ENCODE measurements at regions not wholly inside any gene's neighbourhood (a gene's known extent, or its start where the extent isn't known, plus 50 kb on each side); places are given as distances from the start of the nearest gene placed in this dataset.

DNA sequence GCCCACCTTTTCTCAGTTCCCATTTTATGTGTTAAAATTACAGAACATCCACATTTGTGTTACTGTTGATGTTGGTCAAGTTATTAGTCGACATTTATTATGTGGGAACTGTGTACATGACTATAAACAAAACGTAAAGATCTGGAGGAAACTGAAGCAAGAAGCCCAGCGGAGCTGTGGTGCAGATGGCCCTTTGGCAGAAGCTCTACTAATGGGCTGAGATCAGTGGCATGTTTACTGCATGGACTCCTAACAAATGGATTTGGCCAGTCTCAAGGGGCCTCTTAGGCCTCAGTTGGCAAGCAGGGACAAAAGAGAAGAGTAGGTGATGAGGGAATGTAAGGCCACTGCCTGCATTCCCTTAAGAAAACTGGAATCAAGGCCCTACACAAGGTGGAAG is 282.1 kb upstream of the TCF21 start:
- Histone ChIP-seq H3K9ac (ENCODE audit: low read length) (no peak overlapping the region), H3K79me2 (ENCODE audit: low read length) (no peaks in the 10 kb centered on the region), H3K9me2 (replicated peaks; ENCODE audit: low read length) (no peaks in the 10 kb centered on the region), H3K9me3 (ENCODE audit: low read length) (no peaks in the 10 kb centered on the region), H3K27me3 (ENCODE audit: low read length) (no peaks in the 10 kb centered on the region), H3K4me1 (ENCODE audit: insufficient read depth, low read length) (peaks cover 26% of the 10 kb centered on the region), H3F3A (ENCODE audit: low read length, unreplicated experiment) (peaks cover 6% of the 10 kb centered on the region), H4K20me1 (ENCODE audit: low read length) (no peaks in the 10 kb centered on the region), H3K27ac (ENCODE audit: low read length) (no peak overlapping the region), H3K4me2 (ENCODE audit: low read length) (no peak overlapping the region), H2AFZ (ENCODE audit: low read length) (no peak overlapping the region), H3K36me3 (ENCODE audit: low read depth, low read length) (no peaks in the 10 kb centered on the region), H3K4me3 (ENCODE audit: low read length) (no peak overlapping the region)
- TF ChIP-seq CTCF (conservative IDR thresholded peaks at IDR 0.05; ENCODE audit: low read depth, low read length) (no peak), EZH2 (IDR thresholded peaks at IDR 0.05; ENCODE audit: low read length, unreplicated experiment) (no peak), EZH2phosphoT487 (IDR thresholded peaks at IDR 0.05; ENCODE audit: borderline replicate concordance, low read length) (no peak)
- no TSS peak for BruUV-seq (replicated peaks)
- POLR2A ChIA-PET (ENCODE audit: unreplicated experiment), result no interaction called here
- intact Hi-C loops (cut with micrococcal nuclease), result no loop called here
- no peak for DNase-seq
- ATAC-seq, result no peak
- CTCF ChIA-PET, result no interaction called here

DNA sequence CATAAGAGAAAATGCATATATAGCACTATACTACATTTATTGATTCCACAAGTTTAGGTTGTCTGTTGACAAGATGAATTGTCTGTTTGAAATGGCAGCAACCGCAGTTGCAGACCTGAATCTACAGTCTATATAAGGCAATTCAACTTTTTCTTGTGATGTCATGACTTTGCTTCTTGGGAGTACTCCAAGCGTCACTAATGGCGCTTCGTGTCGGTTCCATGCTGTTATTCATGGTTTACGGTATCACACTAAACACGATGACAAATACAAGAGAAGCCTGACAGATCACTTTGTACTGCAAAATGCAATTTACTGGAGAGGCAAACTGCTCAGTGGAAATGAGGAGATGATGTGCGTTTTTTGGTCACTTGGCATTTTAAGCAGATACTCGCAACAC is 280.3 kb upstream of the TCF21 start:
- H3K79me2 ChIP-seq (ENCODE audit: low read length), result no peaks in the 10 kb centered on the region
- H3K9ac ChIP-seq (ENCODE audit: low read length), result peak overlapping the region; percentile 67
- POLR2A ChIA-PET (ENCODE audit: unreplicated experiment), result no interaction called here
- H3K27ac ChIP-seq (ENCODE audit: low read length), result peak overlapping the region; percentile 95
- no peaks in the 10 kb centered on the region for H4K20me1 ChIP-seq (ENCODE audit: low read length)
- no peak overlapping the region for H2AFZ ChIP-seq (ENCODE audit: low read length)
- peaks cover 6% of the 10 kb centered on the region for H3F3A ChIP-seq (ENCODE audit: low read length, unreplicated experiment)
- H3K9me3 ChIP-seq (ENCODE audit: low read length), result no peaks in the 10 kb centered on the region
- H3K4me1 ChIP-seq (ENCODE audit: insufficient read depth, low read length), result peaks cover 26% of the 10 kb centered on the region
- CTCF ChIA-PET, result no interaction called here
- no peaks in the 10 kb centered on the region for H3K27me3 ChIP-seq (ENCODE audit: low read length)
- intact Hi-C loops (cut with micrococcal nuclease), result no loop called here
- no peaks in the 10 kb centered on the region for H3K36me3 ChIP-seq (ENCODE audit: low read depth, low read length)
- no peak for ATAC-seq
- H3K4me2 ChIP-seq (ENCODE audit: low read length), result 0 out of 2 replicates have a peak overlapping the region, but pooled peaks have one; percentile 26
- no TSS peak for BruUV-seq (replicated peaks)
- DNase-seq, result no peak
- H3K9me2 ChIP-seq (replicated peaks; ENCODE audit: low read length), result no peaks in the 10 kb centered on the region
- no peak for TF ChIP-seq EZH2phosphoT487 (IDR thresholded peaks at IDR 0.05; ENCODE audit: borderline replicate concordance, low read length)
- no peak overlapping the region for H3K4me3 ChIP-seq (ENCODE audit: low read length)

DNA sequence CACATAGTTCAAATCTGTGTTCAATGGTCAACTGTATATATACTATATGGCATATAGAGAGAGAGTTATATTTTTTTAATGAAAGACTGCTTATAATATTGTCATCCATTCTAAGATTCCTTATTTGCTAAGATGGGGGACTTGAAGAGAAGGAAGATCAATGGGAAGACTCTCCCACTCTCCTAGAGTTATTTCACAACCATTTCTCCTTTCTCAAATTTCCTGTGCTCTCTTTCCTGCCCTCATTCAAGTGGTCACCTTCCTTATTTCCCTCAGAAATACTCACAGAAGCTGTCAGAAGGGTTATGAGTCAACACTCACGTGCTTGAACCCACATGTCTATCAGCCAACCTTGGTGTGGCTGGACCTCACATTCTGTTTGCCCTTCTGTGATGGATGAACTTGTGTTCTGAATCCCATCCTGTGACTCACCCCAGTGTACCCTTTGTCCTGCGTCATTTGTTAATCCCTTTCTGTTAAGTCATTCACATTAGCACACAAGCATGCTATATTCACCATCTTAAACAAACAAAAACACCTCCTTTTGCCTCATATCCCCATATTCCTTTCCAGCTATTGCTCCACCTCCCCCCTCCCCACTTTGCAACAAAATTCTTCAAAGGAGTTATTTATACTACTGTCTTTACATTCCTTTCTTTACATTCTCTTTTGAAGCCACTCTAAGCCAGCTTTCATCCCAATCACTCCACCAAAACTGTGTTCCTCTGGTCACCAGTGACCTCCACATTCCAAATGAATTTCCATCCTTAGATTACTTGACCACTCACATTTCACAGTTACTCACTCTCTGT is 279.3 kb upstream of the TCF21 start:
- H3K4me1 ChIP-seq (ENCODE audit: insufficient read depth, low read length), result peaks cover 26% of the 10 kb centered on the region
- H3K4me3 ChIP-seq (ENCODE audit: low read length), result 0 out of 2 replicates have a peak overlapping the region, but pooled peaks have one; percentile 16
- H3K9ac ChIP-seq (ENCODE audit: low read length), result peak overlapping the region; percentile 94
- peaks cover 6% of the 10 kb centered on the region for H3F3A ChIP-seq (ENCODE audit: low read length, unreplicated experiment)
- H3K27ac ChIP-seq (ENCODE audit: low read length), result peak overlapping the region; percentile 100
- no peaks in the 10 kb centered on the region for H3K27me3 ChIP-seq (ENCODE audit: low read length)
- no TSS peak for BruUV-seq (replicated peaks)
- H3K36me3 ChIP-seq (ENCODE audit: low read depth, low read length), result no peaks in the 10 kb centered on the region
- H3K9me2 ChIP-seq (replicated peaks; ENCODE audit: low read length), result no peaks in the 10 kb centered on the region
- H3K79me2 ChIP-seq (ENCODE audit: low read length), result no peaks in the 10 kb centered on the region
- ATAC-seq (peak; percentile 95), DNase-seq (peak; percentile 95)
- no peaks in the 10 kb centered on the region for H3K9me3 ChIP-seq (ENCODE audit: low read length)
- H3K4me2 ChIP-seq (ENCODE audit: low read length), result peak overlapping the region; percentile 76
- ChIA-PET POLR2A (ENCODE audit: unreplicated experiment) (interaction anchor here (0.6 kb wide), 1 partner anchor 281 kb away, joined by 6 read pairs; no protein-coding TSS in a partner anchor), CTCF (no interaction called here)
- no peaks in the 10 kb centered on the region for H4K20me1 ChIP-seq (ENCODE audit: low read length)
- intact Hi-C loops (cut with micrococcal nuclease), result no loop called here
- TF ChIP-seq EZH2 (IDR thresholded peaks at IDR 0.05; ENCODE audit: low read length, unreplicated experiment), result no peak
- no peak for TF ChIP-seq EZH2phosphoT487 (IDR thresholded peaks at IDR 0.05; ENCODE audit: borderline replicate concordance, low read length)
- no peak for TF ChIP-seq CTCF (conservative IDR thresholded peaks at IDR 0.05; ENCODE audit: low read depth, low read length)
- H2AFZ ChIP-seq (ENCODE audit: low read length), result no peak overlapping the region

Measured in PC-3 (cell line).